Central memory CD4-positive, alpha-beta T cell (primary cell): ENCODE measurements at regions not wholly inside any gene's neighbourhood (a gene's known extent, or its start where the extent isn't known, plus 50 kb on each side); places are given as distances from the start of the nearest gene placed in this dataset.
"Not testable (repeated sequence)": the region's sequence is repeated elsewhere in the genome, so short reads cannot be mapped to it uniquely, and the experiment has no call there.

Source experiments
- DNase-seq: peaks from one replicate; pipeline ENCODE4 v3.0.0; 2022

GRCh38 chr14:106468869-106469268 is 942.5 kb downstream of the TMEM121 start:
- DNase-seq, result peak; percentile 9

- not testable (repeated sequence) for DNase-seq
Observed at GRCh38 chr14:106470028-106470427, 943.6 kb downstream of the TMEM121 start.

- DNase-seq, result not testable (repeated sequence)
Observed at GRCh38 chr14:106474261-106475028, 948.1 kb downstream of the TMEM121 start.

- not testable (repeated sequence) for DNase-seq
Observed at GRCh38 chr14:106475214-106475613, 948.8 kb downstream of the TMEM121 start.

- DNase-seq, result not testable (repeated sequence)
Observed at GRCh38 chr14:106477600-106477999, 951.2 kb downstream of the TMEM121 start.

- not testable (repeated sequence) for DNase-seq
Observed at GRCh38 chr14:106480287-106480686, 953.9 kb downstream of the TMEM121 start.

- not testable (repeated sequence) for DNase-seq
Observed at GRCh38 chr14:106482213-106482612, 955.8 kb downstream of the TMEM121 start.

- DNase-seq, result no peak
Observed at GRCh38 chr14:106487600-106487999, 961.2 kb downstream of the TMEM121 start.

- no peak for DNase-seq
Observed at GRCh38 chr14:106488291-106488690, 961.9 kb downstream of the TMEM121 start.

GRCh38 chr14:106489112-106489881 is 962.9 kb downstream of the TMEM121 start:
- DNase-seq, result no peak

GRCh38 chr14:106490442-106490841 is 964.1 kb downstream of the TMEM121 start:
- DNase-seq, result no peak

GRCh38 chr14:106491851-106492250 is 965.5 kb downstream of the TMEM121 start:
- no peak for DNase-seq

GRCh38 chr14:106493962-106494823 is 967.8 kb downstream of the TMEM121 start:
- DNase-seq, result no peak

- no peak for DNase-seq
Observed at GRCh38 chr14:106500571-106500970, 974.2 kb downstream of the TMEM121 start.

- no peak for DNase-seq
Observed at GRCh38 chr14:106501898-106502297, 975.5 kb downstream of the TMEM121 start.

- DNase-seq, result no peak
Observed at GRCh38 chr14:106505366-106505765, 979.0 kb downstream of the TMEM121 start.

GRCh38 chr14:106506881-106507305 is 980.5 kb downstream of the TMEM121 start:
- DNase-seq, result peak; percentile 76

GRCh38 chr14:106507354-106507753 is 981.0 kb downstream of the TMEM121 start:
- DNase-seq, result peak; percentile 73

GRCh38 chr14:106508216-106508615 is 981.8 kb downstream of the TMEM121 start:
- DNase-seq, result no peak

GRCh38 chr14:106509176-106509575 is 982.8 kb downstream of the TMEM121 start:
- no peak for DNase-seq

GRCh38 chr14:106509807-106510206 is 983.4 kb downstream of the TMEM121 start:
- no peak for DNase-seq

GRCh38 chr14:106511006-106511799 is 984.8 kb downstream of the TMEM121 start:
- DNase-seq, result peak; percentile 69
